ENCODE measurements at regions not wholly inside any gene's neighbourhood (a gene's known extent, or its start where the extent isn't known, plus 50 kb on each side); places are given as distances from the start of the nearest gene placed in this dataset.
"Not testable (repeated sequence)": the region's sequence is repeated elsewhere in the genome, so short reads cannot be mapped to it uniquely, and the experiment has no call there.

GRCh38 chr2:21890716-21891115 is 766.9 kb downstream of the TDRD15 start:
- Histone ChIP-seq H3K4me2 (peak overlapping the region in 4 of 11 experiments; percentile 2 to 33 (median 18); a peak in 3 of 22 replicates), H3K9ac (no peak overlapping the region), H4K20me1 (no peaks in the 10 kb centered on the region), H3K4me1 (peaks cover 0 to 9% (median 0%) of the 10 kb centered on the region in 10 experiments; a peak in 4 of 20 replicates), H3K27ac (no peak overlapping the region), H3K9me3 (replicated peaks in 1 of 11) (no peaks in the 10 kb centered on the region), H3K36me3 (no peaks in the 10 kb centered on the region), H3K4me3 (no peak overlapping the region), H3K27me3 (no peaks in the 10 kb centered on the region)
- no peak for TF ChIP-seq Cebpa-rat (IDR thresholded peaks at IDR 0.05)

DNA sequence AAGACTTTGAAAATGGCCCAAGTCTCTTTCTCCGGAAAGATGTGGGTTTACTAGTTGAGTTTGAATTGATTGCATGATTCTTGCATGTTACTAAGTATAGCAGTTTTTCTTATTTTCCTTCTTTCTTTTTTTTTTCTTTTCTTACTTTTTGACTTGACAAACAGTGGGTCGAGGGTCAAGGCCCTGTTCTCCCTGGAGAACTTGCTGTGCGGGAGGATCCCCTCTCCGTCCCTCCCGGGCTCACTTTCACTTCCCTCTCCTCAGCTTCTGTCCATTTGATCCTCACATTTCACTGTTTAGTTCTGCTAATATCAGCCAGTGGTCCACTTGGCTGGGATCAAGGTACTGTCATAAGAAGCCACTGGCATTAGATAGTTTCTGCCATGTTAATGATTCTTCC is 767.4 kb downstream of the TDRD15 start:
- H3K9ac ChIP-seq, result no peak overlapping the region
- no peaks in the 10 kb centered on the region for H3K36me3 ChIP-seq
- H3K4me1 ChIP-seq, result peaks cover 0 to 9% (median 0%) of the 10 kb centered on the region in 10 experiments; a peak in 4 of 20 replicates
- TF ChIP-seq Cebpa-rat (IDR thresholded peaks at IDR 0.05), result no peak
- no peaks in the 10 kb centered on the region for H4K20me1 ChIP-seq
- H3K27me3 ChIP-seq, result no peaks in the 10 kb centered on the region
- H3K27ac ChIP-seq, result no peak overlapping the region
- no peak overlapping the region for H3K4me3 ChIP-seq
- peak overlapping the region in 4 of 11 experiments; percentile 2 to 33 (median 18); a peak in 5 of 22 replicates for H3K4me2 ChIP-seq
- no peaks in the 10 kb centered on the region for H3K9me3 ChIP-seq (replicated peaks in 1 of 11)

- peak in 4 of 11 experiments; percentile 16 to 45 (median 25); a peak in 1 of 22 replicates for TF ChIP-seq Cebpa-rat (IDR thresholded peaks at IDR 0.05)
- Histone ChIP-seq H3K27ac (no peak overlapping the region), H4K20me1 (no peaks in the 10 kb centered on the region), H3K9ac (no peak overlapping the region), H3K36me3 (no peaks in the 10 kb centered on the region), H3K9me3 (replicated peaks in 1 of 11) (no peaks in the 10 kb centered on the region), H3K4me3 (no peak overlapping the region), H3K4me1 (peaks cover 0 to 9% (median 0%) of the 10 kb centered on the region in 10 experiments; a peak in 4 of 20 replicates), H3K27me3 (no peaks in the 10 kb centered on the region), H3K4me2 (no peak overlapping the region)
Measured at GRCh38 chr2:21892140-21892539, 768.4 kb downstream of the TDRD15 start.

DNA sequence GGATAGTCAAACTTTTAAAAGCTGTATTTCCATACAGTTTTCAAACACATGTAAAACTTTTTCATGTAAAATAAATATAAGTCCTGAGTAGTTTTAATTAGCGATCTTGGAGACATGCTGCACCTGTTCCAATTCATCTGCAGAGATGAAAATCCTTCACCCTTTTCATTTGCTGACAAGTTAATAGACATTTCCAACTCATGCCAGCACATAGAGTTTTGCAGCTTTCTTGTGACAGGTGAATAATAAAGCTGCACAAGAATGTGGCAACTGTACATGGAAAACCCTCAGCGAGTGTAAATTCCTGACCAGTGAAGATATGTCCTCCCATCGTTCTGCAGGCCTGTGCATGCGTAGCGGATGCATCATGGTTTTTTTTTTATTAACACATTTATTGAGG is 771.4 kb downstream of the TDRD15 start:
- Histone ChIP-seq H3K9me3 (replicated peaks in 1 of 11) (no peaks in the 10 kb centered on the region), H4K20me1 (no peaks in the 10 kb centered on the region), H3K36me3 (no peaks in the 10 kb centered on the region), H3K4me3 (no peak overlapping the region), H3K27me3 (no peaks in the 10 kb centered on the region), H3K27ac (no peak overlapping the region), H3K9ac (no peak overlapping the region), H3K4me2 (no peak overlapping the region), H3K4me1 (peaks cover 0 to 9% (median 0%) of the 10 kb centered on the region in 10 experiments; a peak in 4 of 20 replicates)
- TF ChIP-seq Cebpa-rat (IDR thresholded peaks at IDR 0.05), result no peak

GRCh38 chr2:21908712-21909380 is 785.1 kb downstream of the TDRD15 start:
- H3K9me3 ChIP-seq (replicated peaks in 1 of 11); H3K4me2 ChIP-seq; H3K9ac ChIP-seq; H3K4me3 ChIP-seq; H4K20me1 ChIP-seq; H3K4me1 ChIP-seq; H3K27ac ChIP-seq; H3K36me3 ChIP-seq; H3K27me3 ChIP-seq: not testable (repeated sequence)

- H4K20me1 ChIP-seq, result no peaks in the 10 kb centered on the region
- H3K36me3 ChIP-seq, result no peaks in the 10 kb centered on the region
- no peaks in the 10 kb centered on the region for H3K27me3 ChIP-seq
- H3K9ac ChIP-seq, result no peak overlapping the region
- H3K4me3 ChIP-seq, result no peak overlapping the region
- no peaks in the 10 kb centered on the region for H3K4me1 ChIP-seq
- H3K4me2 ChIP-seq, result no peak overlapping the region
- TF ChIP-seq Cebpa-rat (IDR thresholded peaks at IDR 0.05), result no peak
- H3K27ac ChIP-seq, result no peak overlapping the region
- no peaks in the 10 kb centered on the region; a peak in 1 of 22 replicates for H3K9me3 ChIP-seq (replicated peaks in 1 of 11)
Measured at GRCh38 chr2:21910832-21911507, 787.2 kb downstream of the TDRD15 start.

- TF ChIP-seq Cebpa-rat (IDR thresholded peaks at IDR 0.05), result no peak
- H3K4me1 ChIP-seq, result no peaks in the 10 kb centered on the region
- no peak overlapping the region for H3K4me2 ChIP-seq
- no peak overlapping the region for H3K27ac ChIP-seq
- H3K9ac ChIP-seq, result no peak overlapping the region
- no peaks in the 10 kb centered on the region; a peak in 1 of 22 replicates for H3K9me3 ChIP-seq (replicated peaks in 1 of 11)
- no peaks in the 10 kb centered on the region for H4K20me1 ChIP-seq
- H3K4me3 ChIP-seq, result no peak overlapping the region
- H3K27me3 ChIP-seq, result no peaks in the 10 kb centered on the region
- no peaks in the 10 kb centered on the region for H3K36me3 ChIP-seq
Measured at GRCh38 chr2:21912405-21912804, 788.6 kb downstream of the TDRD15 start.

DNA sequence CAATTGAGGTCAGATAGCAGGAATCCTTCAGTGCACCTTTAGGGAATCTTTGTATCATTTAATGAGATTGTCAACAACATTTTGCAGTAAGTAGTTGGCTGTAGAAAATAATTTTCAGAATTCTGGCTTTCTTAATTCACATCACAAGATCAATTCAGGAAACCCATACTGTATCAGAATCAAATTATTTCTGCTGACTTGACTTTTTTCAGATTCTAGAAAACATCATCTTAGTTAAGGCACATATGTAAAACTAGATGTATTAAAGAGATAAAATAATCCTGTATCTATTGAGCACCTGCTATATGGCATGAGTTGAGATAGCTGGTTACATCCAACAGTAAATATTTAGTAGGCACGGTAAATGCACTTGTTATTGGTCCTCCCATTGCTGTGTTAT is 791.4 kb downstream of the TDRD15 start:
- H3K36me3 ChIP-seq, result no peaks in the 10 kb centered on the region
- H3K9me3 ChIP-seq (replicated peaks in 1 of 11), result no peaks in the 10 kb centered on the region
- H3K27me3 ChIP-seq, result no peaks in the 10 kb centered on the region
- H3K4me3 ChIP-seq, result no peak overlapping the region
- no peak overlapping the region for H3K27ac ChIP-seq
- no peak for TF ChIP-seq Cebpa-rat (IDR thresholded peaks at IDR 0.05)
- H4K20me1 ChIP-seq, result no peaks in the 10 kb centered on the region
- no peak overlapping the region for H3K4me2 ChIP-seq
- H3K4me1 ChIP-seq, result no peaks in the 10 kb centered on the region
- H3K9ac ChIP-seq, result no peak overlapping the region

GRCh38 chr2:21916934-21917522 is 793.3 kb downstream of the TDRD15 start:
- no peaks in the 10 kb centered on the region for H3K27me3 ChIP-seq
- H3K9me3 ChIP-seq (replicated peaks in 1 of 11), result no peaks in the 10 kb centered on the region
- H3K4me2 ChIP-seq, result no peak overlapping the region
- TF ChIP-seq Cebpa-rat (IDR thresholded peaks at IDR 0.05), result no peak
- H3K4me1 ChIP-seq, result no peaks in the 10 kb centered on the region
- H3K9ac ChIP-seq, result no peak overlapping the region
- no peaks in the 10 kb centered on the region for H3K36me3 ChIP-seq
- H3K27ac ChIP-seq, result no peak overlapping the region
- H3K4me3 ChIP-seq, result no peak overlapping the region
- no peaks in the 10 kb centered on the region for H4K20me1 ChIP-seq
